ENCODE measurements at regions not wholly inside any gene's neighbourhood (a gene's known extent, or its start where the extent isn't known, plus 50 kb on each side); places are given as distances from the start of the nearest gene placed in this dataset.

DNA sequence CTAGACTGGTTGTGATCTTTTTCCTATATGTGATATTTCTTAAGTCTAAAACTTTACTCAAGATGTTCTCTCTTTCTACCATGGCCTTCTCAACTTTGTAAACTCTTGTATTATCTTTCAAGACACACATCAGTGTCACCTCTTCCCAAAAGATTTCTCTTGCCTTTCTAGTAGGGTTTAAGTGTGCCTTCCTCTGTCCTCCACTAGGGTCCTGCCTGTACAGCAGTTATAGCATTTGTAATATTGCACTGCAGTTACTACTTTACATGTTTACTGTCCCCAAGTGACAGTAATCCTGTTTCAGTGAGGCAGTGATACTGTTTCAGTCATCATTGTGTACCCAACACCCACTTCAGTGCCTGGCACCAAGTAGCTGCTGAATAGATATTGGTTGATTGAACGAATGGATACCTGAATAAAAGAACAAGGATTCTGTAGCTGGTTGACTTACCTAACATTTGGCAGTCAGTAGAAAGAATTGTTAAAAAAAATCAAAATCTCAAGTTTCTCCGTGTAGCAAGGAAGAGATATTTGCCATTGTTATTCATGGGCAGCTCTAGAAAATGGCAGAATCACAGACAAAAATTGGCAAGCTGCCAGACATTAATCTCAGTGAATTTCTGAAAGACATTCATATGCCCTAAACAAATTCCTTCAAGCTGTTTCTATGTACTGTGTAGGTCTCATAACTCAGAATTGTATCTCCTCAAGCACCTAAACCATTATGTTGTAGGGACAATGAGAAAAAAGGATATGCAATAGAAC lies 79.4 kb downstream of the RBMXL2 start:
- DNase-seq, result no peak
- ATAC-seq, result no peak
- no peaks in the 10 kb centered on the region for H3K9me3 ChIP-seq
- H3K4me1 ChIP-seq, result no peaks in the 10 kb centered on the region
- H3K36me3 ChIP-seq, result no peaks in the 10 kb centered on the region
- 55 to 56% methylated on average over 2 of the region's 2 CpGs for WGBS, 2 donors
- intact Hi-C loops (cut with DNase I), result no loop called here
- no peak overlapping the region for H3K27ac ChIP-seq
- H3K4me3 ChIP-seq, result no peak overlapping the region
- TF ChIP-seq, protein P1, sequence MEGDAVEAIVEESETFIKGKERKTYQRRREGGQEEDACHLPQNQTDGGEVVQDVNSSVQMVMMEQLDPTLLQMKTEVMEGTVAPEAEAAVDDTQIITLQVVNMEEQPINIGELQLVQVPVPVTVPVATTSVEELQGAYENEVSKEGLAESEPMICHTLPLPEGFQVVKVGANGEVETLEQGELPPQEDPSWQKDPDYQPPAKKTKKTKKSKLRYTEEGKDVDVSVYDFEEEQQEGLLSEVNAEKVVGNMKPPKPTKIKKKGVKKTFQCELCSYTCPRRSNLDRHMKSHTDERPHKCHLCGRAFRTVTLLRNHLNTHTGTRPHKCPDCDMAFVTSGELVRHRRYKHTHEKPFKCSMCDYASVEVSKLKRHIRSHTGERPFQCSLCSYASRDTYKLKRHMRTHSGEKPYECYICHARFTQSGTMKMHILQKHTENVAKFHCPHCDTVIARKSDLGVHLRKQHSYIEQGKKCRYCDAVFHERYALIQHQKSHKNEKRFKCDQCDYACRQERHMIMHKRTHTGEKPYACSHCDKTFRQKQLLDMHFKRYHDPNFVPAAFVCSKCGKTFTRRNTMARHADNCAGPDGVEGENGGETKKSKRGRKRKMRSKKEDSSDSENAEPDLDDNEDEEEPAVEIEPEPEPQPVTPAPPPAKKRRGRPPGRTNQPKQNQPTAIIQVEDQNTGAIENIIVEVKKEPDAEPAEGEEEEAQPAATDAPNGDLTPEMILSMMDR (IDR thresholded peaks at IDR 0.05), result no peak
- H3K27me3 ChIP-seq, result peaks cover 0 to 3% (median 0%) of the 10 kb centered on the region in 7 donors

DNA sequence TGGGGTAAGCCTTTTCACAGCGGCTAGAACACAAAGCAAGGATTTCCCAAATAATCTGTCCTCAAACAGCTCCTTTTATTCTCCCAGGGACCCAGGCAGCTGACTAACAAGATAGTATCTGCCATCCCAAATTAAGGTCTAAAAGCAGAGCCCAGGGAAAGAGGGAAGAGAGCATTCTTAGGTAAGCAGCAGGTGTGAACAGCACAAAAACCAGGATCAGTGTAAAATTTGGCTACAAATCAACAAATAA lies 79.9 kb downstream of the RBMXL2 start:
- Histone ChIP-seq H3K4me3 (no peak overlapping the region), H3K4me1 (no peaks in the 10 kb centered on the region), H3K36me3 (no peaks in the 10 kb centered on the region), H3K9me3 (no peaks in the 10 kb centered on the region), H3K27me3 (peaks cover 0 to 3% (median 0%) of the 10 kb centered on the region in 7 donors), H3K27ac (no peak overlapping the region)
- TF ChIP-seq, protein P1 (IDR thresholded peaks at IDR 0.05), result no peak
- DNase-seq, result no peak
- ATAC-seq, result no peak
- intact Hi-C loops (cut with DNase I), result no loop called here
- WGBS, 2 donors, result 93 to 94% methylated on average over 1 of the region's 1 CpG

DNA sequence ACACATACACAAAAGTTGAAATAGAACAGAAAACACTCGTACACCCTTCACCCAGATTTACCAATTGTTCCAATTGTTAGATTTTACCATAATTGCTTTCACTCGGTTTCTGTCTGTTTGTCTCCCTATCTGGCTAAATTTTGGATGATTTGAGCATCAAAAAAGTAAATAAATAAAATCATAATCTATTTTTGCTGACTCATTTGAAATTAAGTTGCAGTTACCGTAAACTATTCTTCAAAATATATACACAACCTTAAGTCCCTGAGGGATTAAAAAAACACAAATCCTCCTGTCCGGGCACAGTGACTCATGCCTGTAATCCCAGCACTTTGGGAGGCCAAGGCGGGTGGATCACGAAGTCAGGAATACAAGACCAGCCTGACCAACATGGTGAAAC lies 81.3 kb upstream of the SYT9 start:
- Histone ChIP-seq H3K9me3 (no peaks in the 10 kb centered on the region), H3K27me3 (peaks cover 0 to under 1% (median 0%) of the 10 kb centered on the region in 7 donors), H3K4me1 (no peaks in the 10 kb centered on the region), H3K4me3 (no peak overlapping the region), H3K27ac (no peak overlapping the region), H3K36me3 (no peaks in the 10 kb centered on the region)
- intact Hi-C loops (cut with DNase I), result no loop called here
- 78 to 83% methylated on average over 6 of the region's 6 CpGs for WGBS, 2 donors
- ATAC-seq, result no peak
- DNase-seq, result no peak
- TF ChIP-seq, protein P1 (IDR thresholded peaks at IDR 0.05), result no peak

DNA sequence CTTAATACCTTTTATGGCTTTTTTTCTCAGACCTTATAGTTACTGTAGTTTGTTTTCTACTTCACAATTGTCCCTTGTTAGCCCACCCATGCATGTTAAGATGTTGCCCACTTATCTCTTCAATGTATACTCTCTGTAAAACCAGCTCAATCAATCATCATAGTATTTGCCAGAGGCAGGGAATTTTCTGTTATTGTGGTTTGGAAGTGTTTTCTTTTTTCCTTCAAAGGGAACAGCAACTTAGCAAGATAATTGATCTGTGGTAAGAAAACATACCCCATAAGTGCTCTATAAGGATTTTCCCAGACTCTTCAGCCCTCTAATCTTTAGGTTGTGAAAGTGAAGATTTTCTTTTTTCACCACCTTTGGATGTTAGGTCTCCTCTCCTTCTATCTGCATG lies 76.7 kb upstream of the SYT9 start:
- no peak for ATAC-seq
- Histone ChIP-seq H3K27ac (no peak overlapping the region), H3K9me3 (no peaks in the 10 kb centered on the region), H3K27me3 (peaks cover 0 to 3% (median 0%) of the 10 kb centered on the region in 7 donors), H3K36me3 (no peaks in the 10 kb centered on the region), H3K4me1 (no peaks in the 10 kb centered on the region), H3K4me3 (no peak overlapping the region)
- intact Hi-C loops (cut with DNase I), result no loop called here
- DNase-seq, result no peak
- TF ChIP-seq, protein P1 (IDR thresholded peaks at IDR 0.05), result no peak
